GM12865 (cell line): ENCODE measurements at regions not wholly inside any gene's neighbourhood (a gene's known extent, or its start where the extent isn't known, plus 50 kb on each side); places are given as distances from the start of the nearest gene placed in this dataset.
"Not testable (repeated sequence)": the region's sequence is repeated elsewhere in the genome, so short reads cannot be mapped to it uniquely, and the experiment has no call there.

ENCODE experiments used
- DNase-seq: peaks from one replicate; pipeline ENCODE4 v3.0.0; 2010; ENCODE audit warnings: low read depth
- H3K4me3 ChIP-seq: 2 replicates; pipeline ENCODE4 v1.5.1; 2011; ENCODE audit warnings: mild to moderate bottlenecking, low read depth, low read length, control low read depth
- TF ChIP-seq, protein P1 (sequence below): IDR thresholded peaks from 2 replicates; pipeline ENCODE4 v1.5.1; 2011; ENCODE audit warnings: low read length, control low read depth, low read depth, inconsistent platforms; ENCODE audit not compliant: insufficient read depth; ENCODE audit errors: missing control alignments

DNA sequence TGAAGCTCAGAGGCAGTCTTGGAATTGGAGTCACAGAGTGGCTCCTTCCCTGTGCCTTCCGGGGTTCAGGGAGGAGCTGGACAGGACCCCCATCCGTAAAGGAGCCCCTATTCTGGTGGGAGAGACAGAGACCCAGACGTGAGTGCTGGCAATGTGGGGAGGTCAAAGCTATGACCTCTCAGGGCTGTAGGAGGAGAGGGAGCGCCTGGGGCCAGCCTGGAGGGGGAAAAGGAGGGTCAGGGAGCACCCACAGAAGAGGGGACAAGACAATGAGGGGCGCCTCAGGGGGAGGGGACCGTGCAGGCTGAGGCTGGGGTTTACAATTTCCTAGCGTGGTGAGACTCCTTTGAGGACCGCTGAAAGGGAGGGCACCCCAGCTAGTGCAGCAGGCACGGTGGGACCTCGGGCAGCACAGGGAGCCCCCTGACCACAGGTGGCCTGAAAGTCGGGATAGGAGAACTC is 97.9 kb upstream of the LRPAP1 start:
- no peak overlapping the region for H3K4me3 ChIP-seq
- DNase-seq: no peak
- TF ChIP-seq, protein P1, sequence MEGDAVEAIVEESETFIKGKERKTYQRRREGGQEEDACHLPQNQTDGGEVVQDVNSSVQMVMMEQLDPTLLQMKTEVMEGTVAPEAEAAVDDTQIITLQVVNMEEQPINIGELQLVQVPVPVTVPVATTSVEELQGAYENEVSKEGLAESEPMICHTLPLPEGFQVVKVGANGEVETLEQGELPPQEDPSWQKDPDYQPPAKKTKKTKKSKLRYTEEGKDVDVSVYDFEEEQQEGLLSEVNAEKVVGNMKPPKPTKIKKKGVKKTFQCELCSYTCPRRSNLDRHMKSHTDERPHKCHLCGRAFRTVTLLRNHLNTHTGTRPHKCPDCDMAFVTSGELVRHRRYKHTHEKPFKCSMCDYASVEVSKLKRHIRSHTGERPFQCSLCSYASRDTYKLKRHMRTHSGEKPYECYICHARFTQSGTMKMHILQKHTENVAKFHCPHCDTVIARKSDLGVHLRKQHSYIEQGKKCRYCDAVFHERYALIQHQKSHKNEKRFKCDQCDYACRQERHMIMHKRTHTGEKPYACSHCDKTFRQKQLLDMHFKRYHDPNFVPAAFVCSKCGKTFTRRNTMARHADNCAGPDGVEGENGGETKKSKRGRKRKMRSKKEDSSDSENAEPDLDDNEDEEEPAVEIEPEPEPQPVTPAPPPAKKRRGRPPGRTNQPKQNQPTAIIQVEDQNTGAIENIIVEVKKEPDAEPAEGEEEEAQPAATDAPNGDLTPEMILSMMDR: no peak

DNA sequence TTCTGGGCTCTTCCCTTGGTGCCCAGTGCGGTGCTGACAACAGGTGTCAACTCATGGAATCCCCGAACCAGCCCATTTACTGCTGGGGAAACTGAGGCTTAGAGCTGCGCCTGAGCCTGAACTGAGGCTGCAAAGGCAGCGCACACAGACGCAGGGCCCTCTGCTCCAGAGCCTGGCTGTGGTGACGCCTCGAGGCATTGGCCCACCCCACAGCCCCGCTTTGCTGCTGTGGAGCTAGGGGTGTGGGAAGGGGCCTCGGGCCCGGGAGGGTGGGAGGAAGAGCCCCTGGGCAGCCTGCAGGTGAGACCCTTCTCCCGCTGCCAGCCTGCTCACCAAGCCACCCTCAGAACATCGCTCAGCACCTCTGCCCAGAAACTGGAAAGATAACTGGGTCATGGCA is 97.4 kb upstream of the LRPAP1 start:
- no peak overlapping the region for H3K4me3 ChIP-seq
- no peak for DNase-seq
- TF ChIP-seq, protein P1: no peak

DNA sequence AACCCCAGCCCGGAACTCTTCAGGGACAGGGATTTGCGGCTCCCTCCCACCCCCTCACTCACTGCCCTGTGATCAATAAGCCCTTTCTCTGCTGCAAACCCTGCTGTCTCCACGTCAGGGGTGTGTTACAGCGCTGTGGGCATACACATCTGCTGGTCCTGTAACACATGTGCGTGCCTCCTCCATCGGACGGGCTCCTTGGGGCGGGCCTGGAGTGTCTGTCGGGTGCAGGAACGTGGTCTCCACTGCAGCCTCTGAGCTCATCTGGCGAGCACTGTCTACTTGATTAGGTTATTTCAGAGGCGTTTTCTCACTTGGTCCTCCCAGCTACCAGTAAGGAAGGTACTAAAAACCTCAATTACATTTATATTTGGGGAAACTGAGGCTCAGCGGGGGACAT is 97.0 kb upstream of the LRPAP1 start:
- H3K4me3 ChIP-seq, DNase-seq: not testable (repeated sequence)

DNA sequence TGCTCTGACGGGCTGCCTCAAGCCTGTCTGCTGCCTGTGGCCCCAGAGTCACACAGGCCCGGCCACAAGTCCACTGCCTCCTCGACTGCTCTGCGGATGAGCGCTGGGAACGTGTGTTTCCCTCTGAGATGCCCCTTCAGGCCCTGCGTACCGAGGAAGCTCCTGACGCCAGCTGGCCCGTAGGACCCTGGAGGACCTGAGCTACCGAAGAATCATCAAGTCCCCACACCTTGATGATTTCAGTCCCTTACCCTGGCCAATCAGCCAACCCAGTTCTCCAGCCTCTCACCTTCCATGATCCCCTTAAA is 96.6 kb upstream of the LRPAP1 start:
- H3K4me3 ChIP-seq: no peak overlapping the region
- TF ChIP-seq, protein P1: no peak
- no peak for DNase-seq

DNA sequence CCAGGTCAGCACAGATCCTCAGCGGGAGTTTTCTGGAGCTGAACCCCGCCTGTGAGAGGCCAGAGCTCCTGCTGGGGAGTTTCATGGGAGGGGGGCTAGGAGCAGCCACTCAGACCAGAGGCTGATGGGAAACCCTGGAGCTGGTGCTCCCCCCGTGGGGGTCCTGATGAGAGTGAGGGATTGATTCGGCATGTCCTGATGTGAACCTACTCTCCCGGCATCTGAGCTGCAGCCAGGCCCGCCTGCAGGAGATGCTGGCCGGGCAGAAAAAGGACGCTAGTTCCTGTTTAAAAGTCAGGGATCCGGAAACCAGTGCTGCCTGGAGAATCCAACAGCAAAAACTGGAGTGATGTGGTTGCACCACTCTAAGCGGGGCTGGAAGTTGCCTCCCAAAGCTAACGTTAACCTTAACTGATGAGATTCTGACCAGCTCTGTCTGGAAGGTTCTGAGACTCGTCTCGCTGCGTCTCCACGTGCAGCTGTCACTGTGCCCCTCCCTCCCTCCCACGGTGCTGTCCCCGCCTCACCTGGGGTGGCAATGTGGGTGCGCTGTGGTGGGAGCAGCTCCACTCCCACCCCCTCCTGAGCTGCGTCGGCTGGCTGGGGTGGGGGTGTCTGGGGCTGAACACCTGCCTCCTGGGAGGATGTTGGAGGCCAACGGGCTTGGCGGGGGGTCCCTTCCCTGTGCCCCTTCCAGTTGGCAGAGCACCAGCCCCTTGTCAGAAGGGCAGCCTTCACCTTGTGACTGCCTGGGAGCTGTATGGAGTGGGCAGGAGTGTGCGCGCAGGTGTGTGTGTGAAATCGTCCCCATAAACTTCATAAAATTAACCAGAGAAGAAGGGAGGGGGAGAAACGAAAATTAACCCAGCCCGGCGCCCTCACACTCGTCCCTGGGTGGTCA is 96.0 kb upstream of the LRPAP1 start:
- H3K4me3 ChIP-seq, DNase-seq: not testable (repeated sequence)

DNA sequence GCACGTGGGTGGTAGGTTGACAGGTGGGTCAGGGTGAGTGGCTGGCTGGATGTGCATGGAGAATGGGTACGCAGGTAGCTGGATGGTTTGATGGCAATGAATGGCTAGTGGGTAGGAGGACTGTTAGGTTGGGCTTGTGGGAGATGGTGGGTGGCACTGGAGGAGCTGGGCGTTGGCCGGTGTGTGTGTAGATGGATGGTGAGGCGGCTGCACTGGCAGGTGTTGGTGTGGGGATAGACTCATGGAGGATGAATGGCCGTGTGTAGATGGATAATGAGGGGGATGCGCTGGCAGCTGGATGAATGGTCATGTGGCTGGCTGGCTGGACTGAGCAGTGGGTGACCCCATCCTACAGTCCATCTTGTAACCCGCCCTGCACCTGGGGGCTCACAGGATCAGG is 95.2 kb upstream of the LRPAP1 start:
- DNase-seq, H3K4me3 ChIP-seq: not testable (repeated sequence)

DNA sequence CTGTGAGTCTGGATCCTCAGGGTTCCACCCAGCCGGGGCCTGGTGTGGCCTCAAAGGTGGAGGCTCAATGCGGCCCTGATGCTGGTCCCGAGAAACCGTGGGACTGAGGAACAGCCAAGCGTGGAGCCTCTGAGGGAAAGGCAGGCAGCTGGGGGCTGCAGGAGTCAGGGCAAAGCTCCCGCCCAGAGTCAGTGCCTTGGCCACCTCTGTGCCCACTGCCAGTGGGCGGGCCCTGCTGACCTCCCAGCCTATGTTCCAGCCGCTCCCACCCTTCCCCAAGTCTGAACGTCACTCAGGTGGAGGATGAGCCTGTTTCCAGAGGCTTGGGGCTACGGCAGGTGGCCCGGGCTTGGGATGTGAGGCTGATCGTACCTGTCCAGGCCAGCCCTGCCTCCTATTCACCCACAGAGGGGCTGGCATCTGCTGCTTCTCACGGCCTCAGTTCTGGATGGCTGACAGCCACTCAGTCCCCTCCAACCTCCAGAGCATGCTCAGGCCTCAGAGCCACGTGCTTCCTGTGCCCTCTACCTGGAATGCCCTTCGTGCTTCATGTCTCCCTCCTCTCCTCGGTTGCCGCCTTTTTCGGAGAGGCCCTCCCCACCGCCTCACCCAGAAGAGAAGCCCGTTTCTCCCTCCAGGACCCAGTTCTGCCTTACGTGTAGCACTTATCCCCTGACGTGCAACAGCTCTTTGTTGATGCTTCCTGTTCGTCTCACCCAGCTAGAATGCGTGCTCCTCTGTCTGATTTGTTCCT is 94.1 kb upstream of the LRPAP1 start:
- not testable (repeated sequence) for H3K4me3 ChIP-seq, DNase-seq

DNA sequence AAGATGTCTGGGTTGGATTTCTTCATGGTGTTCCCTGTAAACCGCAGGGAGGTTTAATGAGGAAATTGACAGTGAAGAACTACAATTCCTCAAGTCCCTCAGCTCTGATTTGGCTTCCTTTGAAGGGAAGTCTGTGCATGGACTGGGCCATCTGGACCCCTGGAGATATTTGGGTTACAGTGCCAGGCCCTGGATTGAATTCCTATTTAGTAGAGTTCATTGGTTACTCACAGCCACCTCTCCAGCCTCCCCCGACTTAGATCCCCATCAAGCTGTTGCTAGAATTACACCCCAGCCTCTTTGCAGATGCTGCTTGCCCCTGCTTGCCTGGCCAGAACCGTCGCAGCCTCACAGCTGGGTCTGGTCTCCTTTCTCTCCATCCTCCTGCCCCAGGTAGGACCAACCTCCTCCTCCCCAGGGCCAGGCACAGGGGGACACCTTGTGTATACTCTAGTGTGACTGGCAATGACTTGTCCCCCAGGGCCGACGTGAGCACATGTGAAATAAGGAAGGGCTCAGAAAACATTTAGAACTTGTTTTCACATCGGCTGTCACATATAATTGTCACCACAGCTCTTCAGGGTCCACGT is 93.2 kb upstream of the LRPAP1 start:
- not testable (repeated sequence) for H3K4me3 ChIP-seq, DNase-seq

DNA sequence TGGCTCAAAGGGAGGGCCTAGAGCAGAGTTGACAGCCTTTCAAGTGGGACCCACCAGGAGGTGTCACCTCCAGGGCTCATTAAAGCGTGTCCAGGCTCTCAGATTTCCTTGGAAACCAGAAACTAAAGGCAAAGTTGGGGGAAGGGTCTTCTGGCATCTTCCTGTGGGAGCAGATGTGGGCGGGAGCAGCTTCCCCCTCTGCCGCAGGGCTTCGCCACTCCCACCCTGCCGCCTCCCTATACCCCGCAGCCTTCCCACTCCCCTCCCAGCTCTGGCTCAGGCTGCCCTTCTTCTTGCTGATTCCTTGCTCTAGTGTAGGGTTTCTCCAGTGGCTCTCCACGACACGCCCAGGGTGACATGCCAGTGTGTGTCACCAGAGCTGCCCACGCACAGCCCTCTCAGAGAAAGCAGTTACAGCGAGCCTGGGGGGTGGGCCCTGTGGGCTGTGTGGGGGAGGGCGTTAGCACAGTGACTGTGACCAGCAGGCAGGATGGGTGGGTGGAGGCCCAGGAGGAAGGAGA is 91.6 kb upstream of the LRPAP1 start:
- H3K4me3 ChIP-seq, DNase-seq: not testable (repeated sequence)

DNA sequence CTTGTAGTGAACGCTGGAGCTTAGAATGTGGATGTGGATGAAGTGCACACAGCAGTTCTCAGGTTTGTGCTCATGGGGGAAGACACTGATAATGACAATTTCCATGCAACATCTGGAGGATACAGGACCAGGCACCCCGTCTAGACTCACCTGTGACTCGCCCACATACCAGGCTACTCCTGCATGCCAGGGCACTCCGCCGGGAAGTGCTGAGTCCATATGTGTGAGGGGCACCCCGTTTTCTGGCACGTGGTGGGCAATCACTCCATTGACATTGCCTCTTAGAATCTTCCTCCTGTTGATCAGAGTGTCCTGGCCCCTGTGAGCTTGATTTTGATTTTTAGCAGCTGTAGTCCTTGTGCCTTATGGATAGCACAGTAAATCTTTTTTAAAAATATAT is 90.9 kb upstream of the LRPAP1 start:
- H3K4me3 ChIP-seq: no peak overlapping the region
- DNase-seq: no peak
- TF ChIP-seq, protein P1: no peak

DNA sequence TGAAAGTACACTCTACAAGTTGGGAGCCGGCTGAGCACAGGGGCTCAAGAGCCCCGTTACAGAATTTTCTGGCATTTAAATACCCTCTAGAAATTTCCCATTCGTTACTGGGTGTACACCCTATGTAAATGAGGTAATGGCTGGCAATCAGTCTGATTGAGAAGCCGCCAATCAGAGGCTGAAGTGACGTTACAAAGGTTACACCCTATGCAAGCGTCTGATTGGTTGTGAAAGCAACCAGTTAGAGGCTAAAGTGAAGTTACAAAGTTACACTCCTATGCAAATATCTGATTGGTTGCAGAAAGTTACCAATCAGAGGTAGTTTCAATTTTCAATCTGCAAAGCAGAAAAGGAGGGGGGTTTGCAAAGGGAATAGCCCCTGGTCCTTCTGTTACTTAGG is 88.1 kb upstream of the LRPAP1 start:
- not testable (repeated sequence) for DNase-seq, H3K4me3 ChIP-seq

DNA sequence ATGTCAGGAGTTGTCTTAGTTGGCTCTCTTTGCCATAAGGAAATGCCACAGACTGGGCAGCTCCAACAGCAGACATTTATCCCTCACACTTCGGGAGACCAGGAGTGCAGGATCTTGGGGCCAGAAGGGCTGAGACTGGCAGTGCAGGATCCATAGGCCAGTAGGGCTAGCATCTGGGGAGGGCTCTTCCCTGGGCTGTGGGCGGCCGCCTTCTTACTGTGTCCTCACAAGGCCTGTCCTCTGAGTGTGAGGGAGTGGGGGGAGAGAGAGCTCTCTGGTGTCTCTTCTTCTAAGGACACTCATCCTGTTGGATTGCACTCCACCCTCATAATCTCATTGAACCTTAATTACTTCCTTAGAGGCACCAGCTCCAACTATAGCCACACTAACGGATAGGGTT is 87.5 kb upstream of the LRPAP1 start:
- not testable (repeated sequence) for DNase-seq

DNA sequence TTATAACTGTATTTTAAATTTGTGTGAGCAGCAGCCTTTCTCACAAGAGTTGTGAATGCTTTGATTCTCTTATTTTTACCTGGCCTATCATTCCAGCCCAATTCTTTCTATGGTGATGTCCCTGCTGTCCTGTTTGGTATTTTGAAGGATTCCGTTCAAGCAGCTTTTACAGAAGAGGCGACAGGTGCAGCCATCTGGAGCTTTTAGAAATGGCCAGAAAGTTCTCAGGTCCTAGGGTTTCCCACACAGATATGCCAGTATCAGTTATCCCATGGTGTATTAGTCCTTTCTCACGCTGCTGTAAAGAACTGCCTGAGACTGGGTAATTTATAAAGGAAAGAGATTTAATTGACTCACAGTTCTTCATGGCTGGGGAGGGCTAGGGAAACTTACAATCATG is 86.1 kb upstream of the LRPAP1 start:
- H3K4me3 ChIP-seq, DNase-seq: not testable (repeated sequence)

More for the DNA sequence above, 87.5 kb upstream of the LRPAP1 start:
- not testable (repeated sequence) for H3K4me3 ChIP-seq
